ENCODE measurements at regions not wholly inside any gene's neighbourhood (a gene's known extent, or its start where the extent isn't known, plus 50 kb on each side); places are given as distances from the start of the nearest gene placed in this dataset.

DNA sequence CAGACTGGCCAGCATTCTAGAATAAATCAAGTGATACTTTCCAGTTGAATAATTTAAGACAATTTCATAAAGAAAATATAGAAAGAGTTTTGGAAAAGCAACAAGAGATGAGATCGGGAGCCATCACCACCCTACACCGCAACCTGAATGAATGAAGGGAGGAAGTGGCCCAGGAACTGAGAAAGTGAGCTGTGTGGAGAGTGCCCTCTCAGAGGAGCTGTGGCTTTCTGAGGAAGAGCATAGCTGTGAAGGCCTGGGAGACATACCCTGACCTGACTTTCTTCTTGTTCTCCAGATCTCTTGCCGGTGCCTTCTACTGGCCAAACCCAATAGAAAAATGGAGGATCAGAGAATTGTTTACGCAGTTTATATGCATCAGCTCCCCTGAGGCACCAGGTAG is 79.3 kb upstream of the TSPAN8 start:
- no peak overlapping the region for H3K4me3 ChIP-seq (replicated peaks in 1 of 3; ENCODE audit: insufficient read depth in 1 of 3, low read depth in 2 of 3, low read length in 3 of 3)
- H2AFZ ChIP-seq (ENCODE audit: low read length): no peak overlapping the region
- H3K27ac ChIP-seq (ENCODE audit: extremely low read length, insufficient read depth, low read length): no peak overlapping the region
- WGBS (ENCODE audit: low lambda C conversion rate): 47% methylated on average over 4 of the region's 4 CpGs
- no peak overlapping the region for H3K4me2 ChIP-seq (ENCODE audit: low read depth, low read length)
- BruUV-seq (replicated peaks): no TSS peak
- TF ChIP-seq RFXAP (CRISPR knock-in tag; IDR thresholded peaks at IDR 0.05; ENCODE audit: borderline replicate concordance) (no peak), ATF1 (CRISPR knock-in tag; IDR thresholded peaks at IDR 0.05) (no peak), NCOA1 (CRISPR knock-in tag; IDR thresholded peaks at IDR 0.05) (no peak), ZNF143 (CRISPR knock-in tag; IDR thresholded peaks at IDR 0.05) (no peak), ISL2 (CRISPR knock-in tag; IDR thresholded peaks at IDR 0.05) (no peak), SMAD1 (CRISPR knock-in tag; IDR thresholded peaks at IDR 0.05; ENCODE audit: borderline replicate concordance, low read depth) (no peak), ZNF660 (CRISPR knock-in tag; IDR thresholded peaks at IDR 0.05; ENCODE audit: borderline replicate concordance, low read depth) (no peak), ZNF724P (CRISPR knock-in tag; IDR thresholded peaks at IDR 0.05; ENCODE audit: borderline replicate concordance) (no peak)
- TF ChIP-seq, protein P1, sequence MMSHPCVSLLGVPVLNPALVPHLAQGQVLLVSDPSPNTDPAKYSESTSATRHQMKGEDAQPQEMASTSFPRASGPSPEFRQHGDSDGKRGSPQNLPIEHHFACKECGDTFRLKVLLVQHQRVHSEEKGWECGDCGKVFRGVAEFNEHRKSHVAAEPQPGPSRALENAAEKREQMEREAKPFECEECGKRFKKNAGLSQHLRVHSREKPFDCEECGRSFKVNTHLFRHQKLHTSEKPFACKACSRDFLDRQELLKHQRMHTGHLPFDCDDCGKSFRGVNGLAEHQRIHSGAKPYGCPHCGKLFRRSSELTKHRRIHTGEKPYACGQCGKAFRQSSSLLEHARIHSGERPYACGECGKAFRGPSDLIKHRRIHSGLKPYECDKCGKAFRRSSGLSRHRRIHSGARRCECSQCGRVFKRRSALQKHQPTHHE (CRISPR knock-in tag; IDR thresholded peaks at IDR 0.05; ENCODE audit: borderline replicate concordance): no peak
- TF ChIP-seq, protein P2, sequence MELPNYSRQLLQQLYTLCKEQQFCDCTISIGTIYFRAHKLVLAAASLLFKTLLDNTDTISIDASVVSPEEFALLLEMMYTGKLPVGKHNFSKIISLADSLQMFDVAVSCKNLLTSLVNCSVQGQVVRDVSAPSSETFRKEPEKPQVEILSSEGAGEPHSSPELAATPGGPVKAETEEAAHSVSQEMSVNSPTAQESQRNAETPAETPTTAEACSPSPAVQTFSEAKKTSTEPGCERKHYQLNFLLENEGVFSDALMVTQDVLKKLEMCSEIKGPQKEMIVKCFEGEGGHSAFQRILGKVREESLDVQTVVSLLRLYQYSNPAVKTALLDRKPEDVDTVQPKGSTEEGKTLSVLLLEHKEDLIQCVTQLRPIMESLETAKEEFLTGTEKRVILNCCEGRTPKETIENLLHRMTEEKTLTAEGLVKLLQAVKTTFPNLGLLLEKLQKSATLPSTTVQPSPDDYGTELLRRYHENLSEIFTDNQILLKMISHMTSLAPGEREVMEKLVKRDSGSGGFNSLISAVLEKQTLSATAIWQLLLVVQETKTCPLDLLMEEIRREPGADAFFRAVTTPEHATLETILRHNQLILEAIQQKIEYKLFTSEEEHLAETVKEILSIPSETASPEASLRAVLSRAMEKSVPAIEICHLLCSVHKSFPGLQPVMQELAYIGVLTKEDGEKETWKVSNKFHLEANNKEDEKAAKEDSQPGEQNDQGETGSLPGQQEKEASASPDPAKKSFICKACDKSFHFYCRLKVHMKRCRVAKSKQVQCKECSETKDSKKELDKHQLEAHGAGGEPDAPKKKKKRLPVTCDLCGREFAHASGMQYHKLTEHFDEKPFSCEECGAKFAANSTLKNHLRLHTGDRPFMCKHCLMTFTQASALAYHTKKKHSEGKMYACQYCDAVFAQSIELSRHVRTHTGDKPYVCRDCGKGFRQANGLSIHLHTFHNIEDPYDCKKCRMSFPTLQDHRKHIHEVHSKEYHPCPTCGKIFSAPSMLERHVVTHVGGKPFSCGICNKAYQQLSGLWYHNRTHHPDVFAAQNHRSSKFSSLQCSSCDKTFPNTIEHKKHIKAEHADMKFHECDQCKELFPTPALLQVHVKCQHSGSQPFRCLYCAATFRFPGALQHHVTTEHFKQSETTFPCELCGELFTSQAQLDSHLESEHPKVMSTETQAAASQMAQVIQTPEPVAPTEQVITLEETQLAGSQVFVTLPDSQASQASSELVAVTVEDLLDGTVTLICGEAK (IDR thresholded peaks at IDR 0.05): no peak
- TF ChIP-seq, protein P2 (CRISPR knock-in tag; IDR thresholded peaks at IDR 0.05): no peak
- TF ChIP-seq, protein P3, sequence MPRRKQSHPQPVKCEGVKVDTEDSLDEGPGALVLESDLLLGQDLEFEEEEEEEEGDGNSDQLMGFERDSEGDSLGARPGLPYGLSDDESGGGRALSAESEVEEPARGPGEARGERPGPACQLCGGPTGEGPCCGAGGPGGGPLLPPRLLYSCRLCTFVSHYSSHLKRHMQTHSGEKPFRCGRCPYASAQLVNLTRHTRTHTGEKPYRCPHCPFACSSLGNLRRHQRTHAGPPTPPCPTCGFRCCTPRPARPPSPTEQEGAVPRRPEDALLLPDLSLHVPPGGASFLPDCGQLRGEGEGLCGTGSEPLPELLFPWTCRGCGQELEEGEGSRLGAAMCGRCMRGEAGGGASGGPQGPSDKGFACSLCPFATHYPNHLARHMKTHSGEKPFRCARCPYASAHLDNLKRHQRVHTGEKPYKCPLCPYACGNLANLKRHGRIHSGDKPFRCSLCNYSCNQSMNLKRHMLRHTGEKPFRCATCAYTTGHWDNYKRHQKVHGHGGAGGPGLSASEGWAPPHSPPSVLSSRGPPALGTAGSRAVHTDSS (CRISPR knock-in tag; conservative IDR thresholded peaks at IDR 0.05): no peak
- no peak for DNase-seq (ENCODE audit: low spot score)
- intact Hi-C loops (cut with micrococcal nuclease; ENCODE audit: unreplicated experiment) (no loop called here), in situ Hi-C loops (cut with HindIII; ENCODE audit: extremely low pct_ligation_motif_present, low pct_unique_long_range_greater_than_20kb) (no loop called here)
- no peaks in the 10 kb centered on the region for H3K79me2 ChIP-seq (ENCODE audit: insufficient read depth, low read length)
- no peaks in the 10 kb centered on the region for H3K4me1 ChIP-seq (ENCODE audit: insufficient read depth, low read length)
- FAIRE-seq: no peak
- no peaks in the 10 kb centered on the region for H3K36me3 ChIP-seq (replicated peaks in 1 of 2; ENCODE audit: control insufficient read depth in 1 of 2, insufficient read depth in 2 of 2, low read length in 2 of 2)
- ChIA-PET CTCF (ENCODE audit: low intra/inter-chr PET ratio, low total read pairs) (no interaction called here), POLR2A (no interaction called here)
- no peak for ATAC-seq
- H3K9ac ChIP-seq (ENCODE audit: insufficient read depth, low read depth, low read length): no peak overlapping the region
- no peaks in the 10 kb centered on the region for H3K9me3 ChIP-seq (ENCODE audit: low read length)
- no peaks in the 10 kb centered on the region for H4K20me1 ChIP-seq (ENCODE audit: insufficient read depth, low read length)
- H3K27me3 ChIP-seq (ENCODE audit: control insufficient read depth in 1 of 2, insufficient read depth in 2 of 2, low read length in 2 of 2): no peaks in the 10 kb centered on the region; a peak in 1 of 5 replicates
